ENCODE measurements at regions not wholly inside any gene's neighbourhood (a gene's known extent, or its start where the extent isn't known, plus 50 kb on each side); places are given as distances from the start of the nearest gene placed in this dataset.

- Histone ChIP-seq H3K9me2 (replicated peaks; ENCODE audit: low read depth, low read length) (no peaks in the 10 kb centered on the region), H3K79me2 (ENCODE audit: insufficient read depth, low read length) (no peaks in the 10 kb centered on the region), H3K4me3 (ENCODE audit: low read length, poor library complexity, severe bottlenecking) (no peak overlapping the region), H3K27me3 (ENCODE audit: insufficient read depth, low read length, poor library complexity, severe bottlenecking) (no peaks in the 10 kb centered on the region), H4K20me1 (ENCODE audit: insufficient read depth, low read length, poor library complexity, severe bottlenecking) (no peaks in the 10 kb centered on the region), H3K36me3 (ENCODE audit: insufficient read depth, low read length) (no peaks in the 10 kb centered on the region), H3F3A (ENCODE audit: low read depth) (no peaks in the 10 kb centered on the region), H3K9ac (ENCODE audit: low read depth, low read length, poor library complexity, severe bottlenecking) (no peak overlapping the region), H3K4me2 (ENCODE audit: low read depth, low read length, poor library complexity, severe bottlenecking) (no peak overlapping the region), H2AFZ (ENCODE audit: low read length) (no peak overlapping the region), H3K9me3 (ENCODE audit: insufficient read depth, low read depth, low read length) (no peaks in the 10 kb centered on the region), H3K4me1 (ENCODE audit: insufficient read depth, low read length, poor library complexity, severe bottlenecking) (no peaks in the 10 kb centered on the region)
- no peak for TF ChIP-seq CTCF (conservative IDR thresholded peaks at IDR 0.05; ENCODE audit: low read length)
- TF ChIP-seq EZH2phosphoT487 (IDR thresholded peaks at IDR 0.05; ENCODE audit: borderline replicate concordance), result no peak
These were observed 357.5 kb downstream of the PTPRU start for GRCh38 chr1:29593601-29594382.

- no peaks in the 10 kb centered on the region for H3F3A ChIP-seq (ENCODE audit: low read depth)
- TF ChIP-seq EZH2phosphoT487 (IDR thresholded peaks at IDR 0.05; ENCODE audit: borderline replicate concordance), result no peak
- TF ChIP-seq CTCF (conservative IDR thresholded peaks at IDR 0.05; ENCODE audit: low read length), result no peak
- no peaks in the 10 kb centered on the region for H4K20me1 ChIP-seq (ENCODE audit: insufficient read depth, low read length, poor library complexity, severe bottlenecking)
- no peak overlapping the region for H3K4me3 ChIP-seq (ENCODE audit: low read length, poor library complexity, severe bottlenecking)
- no peaks in the 10 kb centered on the region for H3K36me3 ChIP-seq (ENCODE audit: insufficient read depth, low read length)
- H2AFZ ChIP-seq (ENCODE audit: low read length), result no peak overlapping the region
- no peaks in the 10 kb centered on the region for H3K9me3 ChIP-seq (ENCODE audit: insufficient read depth, low read depth, low read length)
- H3K9me2 ChIP-seq (replicated peaks; ENCODE audit: low read depth, low read length), result no peaks in the 10 kb centered on the region
- H3K79me2 ChIP-seq (ENCODE audit: insufficient read depth, low read length), result no peaks in the 10 kb centered on the region
- no peak overlapping the region for H3K4me2 ChIP-seq (ENCODE audit: low read depth, low read length, poor library complexity, severe bottlenecking)
- no peaks in the 10 kb centered on the region for H3K27me3 ChIP-seq (ENCODE audit: insufficient read depth, low read length, poor library complexity, severe bottlenecking)
- no peaks in the 10 kb centered on the region for H3K4me1 ChIP-seq (ENCODE audit: insufficient read depth, low read length, poor library complexity, severe bottlenecking)
- H3K9ac ChIP-seq (ENCODE audit: low read depth, low read length, poor library complexity, severe bottlenecking), result no peak overlapping the region
These were observed 356.4 kb downstream of the PTPRU start for GRCh38 chr1:29592731-29593130.

- no peaks in the 10 kb centered on the region for H3K36me3 ChIP-seq (ENCODE audit: insufficient read depth, low read length)
- H3K79me2 ChIP-seq (ENCODE audit: insufficient read depth, low read length), result no peaks in the 10 kb centered on the region
- H4K20me1 ChIP-seq (ENCODE audit: insufficient read depth, low read length, poor library complexity, severe bottlenecking), result no peaks in the 10 kb centered on the region
- H2AFZ ChIP-seq (ENCODE audit: low read length), result no peak overlapping the region
- no peaks in the 10 kb centered on the region for H3K27me3 ChIP-seq (ENCODE audit: insufficient read depth, low read length, poor library complexity, severe bottlenecking)
- no peak overlapping the region for H3K4me3 ChIP-seq (ENCODE audit: low read length, poor library complexity, severe bottlenecking)
- no peaks in the 10 kb centered on the region for H3F3A ChIP-seq (ENCODE audit: low read depth)
- no peak overlapping the region for H3K4me2 ChIP-seq (ENCODE audit: low read depth, low read length, poor library complexity, severe bottlenecking)
- no peak for TF ChIP-seq EZH2phosphoT487 (IDR thresholded peaks at IDR 0.05; ENCODE audit: borderline replicate concordance)
- TF ChIP-seq CTCF (conservative IDR thresholded peaks at IDR 0.05; ENCODE audit: low read length), result no peak
- H3K9ac ChIP-seq (ENCODE audit: low read depth, low read length, poor library complexity, severe bottlenecking), result no peak overlapping the region
- H3K9me3 ChIP-seq (ENCODE audit: insufficient read depth, low read depth, low read length), result no peaks in the 10 kb centered on the region
- no peaks in the 10 kb centered on the region for H3K4me1 ChIP-seq (ENCODE audit: insufficient read depth, low read length, poor library complexity, severe bottlenecking)
- H3K9me2 ChIP-seq (replicated peaks; ENCODE audit: low read depth, low read length), result no peaks in the 10 kb centered on the region
These were observed 355.9 kb downstream of the PTPRU start for GRCh38 chr1:29592261-29592615.
